Ascending aorta (tissue), 2 donors: ENCODE measurements at regions not wholly inside any gene's neighbourhood (a gene's known extent, or its start where the extent isn't known, plus 50 kb on each side); places are given as distances from the start of the nearest gene placed in this dataset.
"Not testable (repeated sequence)": the region's sequence is repeated elsewhere in the genome, so short reads cannot be mapped to it uniquely, and the experiment has no call there.

Source experiments
- DNase-seq, 2 donors: peaks; one replicate each; pipeline ENCODE4 v3.0.0-alpha.2; 2019; ENCODE audit warnings: low spot score in 2 of 2
- H3K27ac ChIP-seq, 2 donors: fragments of 200-600 bp; sonication (generic); one replicate each; pipeline ENCODE4 v1.5.1; 2016 to 2017; ENCODE audit warnings: mild to moderate bottlenecking in 1 of 2
- H3K27me3 ChIP-seq: fragments of 200-600 bp; sonication (generic); one replicate; pipeline ENCODE4 v1.5.1; 2017
- H3K36me3 ChIP-seq, 2 donors: fragments of 200-600 bp; sonication (generic); one replicate each; pipeline ENCODE4 v1.5.1; 2016
- H3K4me1 ChIP-seq, 2 donors: fragments of 200-600 bp; sonication (generic); one replicate each; pipeline ENCODE4 v1.5.1; 2016 to 2017; ENCODE audit warnings: mild to moderate bottlenecking in 1 of 2
- H3K4me3 ChIP-seq, 2 donors: fragments of 200-600 bp; sonication (generic); one replicate each; pipeline ENCODE4 v1.5.1; 2016 to 2017; ENCODE audit warnings: mild to moderate bottlenecking in 1 of 2
- H3K9me3 ChIP-seq, 2 donors: fragments of 200-600 bp; sonication (generic); one replicate each; pipeline ENCODE4 v1.5.1; 2016
- intact Hi-C: fragments of 100-400 bp; cut with DNase I; formaldehyde crosslinking; loops from one replicate; pipeline ENCODE4 v1.15.1; 2023
- TF ChIP-seq, protein P1 (sequence below), 3 experiments: fragments of 200-600 bp in 2 of 3; fragments of 450-650 bp in 1 of 3; sonication (generic) in 2 of 3; IDR thresholded peaks; one replicate each; pipeline ENCODE4 v1.5.1; 2016 to 2019; ENCODE audit warnings: antibody characterized with exemption in 3 of 3, mild to moderate bottlenecking in 1 of 3, moderate library complexity in 1 of 3

DNA sequence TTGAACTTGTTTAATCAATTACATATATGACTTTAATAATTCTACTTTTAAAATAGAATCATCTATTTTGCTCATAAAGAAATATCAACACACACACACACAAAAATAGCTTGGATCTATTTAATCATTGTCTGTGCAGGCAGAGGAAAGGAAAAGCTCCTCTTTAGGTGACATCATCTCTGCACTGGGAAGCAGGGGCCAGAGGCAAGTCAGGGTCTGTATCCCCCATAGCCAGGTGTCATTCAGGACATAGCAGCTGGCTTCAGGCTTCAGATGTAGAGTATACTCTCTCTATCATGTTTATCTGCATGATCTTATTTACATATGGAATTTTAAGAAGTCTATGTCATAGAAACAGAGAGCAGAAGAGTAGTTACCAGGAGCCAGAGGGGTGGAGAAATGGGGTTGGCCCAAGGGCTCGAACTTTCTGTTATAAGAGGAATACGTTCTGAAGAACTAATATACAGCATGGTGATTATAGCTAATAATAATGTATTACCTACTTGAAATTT lies 110.4 kb upstream of the LDB2 start:
- no peaks in the 10 kb centered on the region for H3K27me3 ChIP-seq
- no peaks in the 10 kb centered on the region for H3K9me3 ChIP-seq
- intact Hi-C loops = no loop called here
- TF ChIP-seq, protein P1, sequence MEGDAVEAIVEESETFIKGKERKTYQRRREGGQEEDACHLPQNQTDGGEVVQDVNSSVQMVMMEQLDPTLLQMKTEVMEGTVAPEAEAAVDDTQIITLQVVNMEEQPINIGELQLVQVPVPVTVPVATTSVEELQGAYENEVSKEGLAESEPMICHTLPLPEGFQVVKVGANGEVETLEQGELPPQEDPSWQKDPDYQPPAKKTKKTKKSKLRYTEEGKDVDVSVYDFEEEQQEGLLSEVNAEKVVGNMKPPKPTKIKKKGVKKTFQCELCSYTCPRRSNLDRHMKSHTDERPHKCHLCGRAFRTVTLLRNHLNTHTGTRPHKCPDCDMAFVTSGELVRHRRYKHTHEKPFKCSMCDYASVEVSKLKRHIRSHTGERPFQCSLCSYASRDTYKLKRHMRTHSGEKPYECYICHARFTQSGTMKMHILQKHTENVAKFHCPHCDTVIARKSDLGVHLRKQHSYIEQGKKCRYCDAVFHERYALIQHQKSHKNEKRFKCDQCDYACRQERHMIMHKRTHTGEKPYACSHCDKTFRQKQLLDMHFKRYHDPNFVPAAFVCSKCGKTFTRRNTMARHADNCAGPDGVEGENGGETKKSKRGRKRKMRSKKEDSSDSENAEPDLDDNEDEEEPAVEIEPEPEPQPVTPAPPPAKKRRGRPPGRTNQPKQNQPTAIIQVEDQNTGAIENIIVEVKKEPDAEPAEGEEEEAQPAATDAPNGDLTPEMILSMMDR (IDR thresholded peaks at IDR 0.05) = no peak
- H3K27ac ChIP-seq = no peak overlapping the region
- H3K36me3 ChIP-seq = no peaks in the 10 kb centered on the region
- no peaks in the 10 kb centered on the region for H3K4me1 ChIP-seq
- H3K4me3 ChIP-seq = no peak overlapping the region
- no peak for DNase-seq

DNA sequence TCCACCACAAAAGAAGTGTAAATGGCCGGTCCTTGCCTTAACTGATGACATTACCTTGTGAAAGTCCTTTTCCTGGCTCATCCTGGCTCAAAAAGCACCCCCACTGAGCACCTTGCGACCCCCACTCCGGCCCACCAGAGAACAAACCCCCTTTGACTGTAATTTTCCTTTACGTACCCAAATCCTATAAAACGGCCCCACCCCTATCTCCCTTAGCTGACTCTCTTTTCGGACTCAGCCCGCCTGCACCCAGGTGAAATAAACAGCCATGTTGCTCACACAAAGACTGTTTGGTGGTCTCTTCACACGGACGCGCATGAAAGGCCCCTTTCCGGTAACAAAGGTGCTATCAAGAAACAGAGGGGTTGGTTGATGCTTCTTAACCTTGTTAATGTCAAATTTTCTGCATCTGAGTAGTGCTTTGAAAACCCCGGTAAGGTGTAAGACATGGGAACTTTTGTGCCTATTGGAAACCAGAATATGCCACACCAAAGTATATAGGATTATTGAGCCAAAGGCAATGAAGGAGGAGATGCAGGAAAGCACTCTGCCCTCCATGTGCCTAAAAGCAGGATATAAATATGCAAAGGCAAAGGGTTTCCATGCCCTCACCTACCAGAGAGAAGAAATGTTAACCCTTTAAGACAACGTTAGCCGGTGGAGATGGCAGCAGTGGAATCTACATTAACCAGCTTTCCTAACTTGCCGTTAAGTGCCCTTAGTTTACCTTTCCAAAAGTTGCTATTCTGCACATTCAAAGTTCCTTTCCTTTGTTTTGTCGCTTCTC lies 105.4 kb upstream of the LDB2 start:
- H3K27ac ChIP-seq, H3K4me3 ChIP-seq, intact Hi-C loops, DNase-seq, H3K27me3 ChIP-seq, H3K9me3 ChIP-seq, H3K4me1 ChIP-seq, H3K36me3 ChIP-seq: not testable (repeated sequence)

DNA sequence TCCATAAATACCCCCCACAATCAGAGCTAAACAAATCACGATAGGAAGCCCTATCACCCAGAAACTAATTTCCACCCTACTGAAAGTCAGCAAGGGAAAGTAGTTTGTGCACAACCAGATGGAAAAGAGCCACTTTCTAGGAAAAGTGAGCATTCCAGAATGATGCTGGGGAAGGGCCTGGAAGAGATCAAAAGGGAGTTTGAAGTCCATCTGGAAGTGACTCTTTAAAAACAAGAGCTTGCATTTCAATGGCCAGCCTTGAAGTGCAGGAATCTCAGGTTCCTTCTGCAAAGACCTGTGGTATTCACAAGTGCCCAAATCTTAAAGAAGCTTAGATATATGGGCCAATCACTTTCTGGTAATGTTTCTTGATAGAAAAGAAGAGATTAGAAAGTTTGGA lies 97.0 kb upstream of the LDB2 start:
- intact Hi-C loops = no loop called here
- TF ChIP-seq, protein P1 (IDR thresholded peaks at IDR 0.05) = no peak
- Histone ChIP-seq H3K27ac (no peak overlapping the region), H3K36me3 (no peaks in the 10 kb centered on the region), H3K4me1 (no peaks in the 10 kb centered on the region), H3K9me3 (no peaks in the 10 kb centered on the region), H3K27me3 (no peaks in the 10 kb centered on the region), H3K4me3 (no peak overlapping the region)
- no peak for DNase-seq

DNA sequence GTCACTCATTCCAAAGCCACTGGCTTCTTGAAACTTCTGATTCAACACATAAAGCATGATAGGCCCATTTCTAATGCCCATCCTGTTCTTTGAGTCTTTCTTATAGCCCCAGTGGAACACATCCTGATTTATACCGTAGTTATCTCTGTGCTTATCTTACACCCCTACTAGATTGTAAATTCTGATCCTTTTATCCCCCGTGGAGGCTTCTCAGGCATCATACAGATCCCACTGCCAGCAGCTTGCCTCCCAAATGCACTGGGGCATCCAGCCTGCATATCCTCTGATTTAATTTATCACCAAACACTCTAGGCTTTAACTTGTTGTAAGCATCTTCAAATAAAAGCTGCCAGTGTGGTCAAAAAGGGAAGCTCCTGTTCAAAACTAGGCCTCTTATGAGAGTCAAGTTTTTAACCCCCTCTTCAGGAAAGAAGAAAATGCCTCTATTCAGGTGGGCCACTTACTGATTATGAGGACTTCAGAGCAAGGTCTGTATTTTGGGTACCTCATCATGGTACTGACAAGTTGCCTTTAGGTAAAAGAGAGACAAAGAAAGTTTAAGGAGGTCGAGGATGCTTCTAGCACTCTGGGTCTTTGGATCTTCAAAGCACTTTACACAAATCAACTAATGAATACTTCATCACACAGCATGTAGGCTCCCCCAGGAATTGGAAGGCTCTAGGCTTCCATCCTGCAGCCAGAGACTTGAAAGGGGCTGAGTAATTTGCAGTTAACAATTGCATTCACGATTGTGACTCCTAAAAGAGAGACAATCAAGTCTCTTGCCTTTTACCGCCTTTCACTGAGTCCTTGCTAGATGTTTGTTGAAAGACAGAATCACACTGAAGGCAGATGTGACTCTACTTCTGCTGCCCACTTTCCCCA lies 95.8 kb upstream of the LDB2 start:
- Histone ChIP-seq H3K4me1 (no peaks in the 10 kb centered on the region), H3K9me3 (no peaks in the 10 kb centered on the region), H3K27me3 (no peaks in the 10 kb centered on the region), H3K36me3 (no peaks in the 10 kb centered on the region), H3K27ac (no peak overlapping the region), H3K4me3 (no peak overlapping the region)
- intact Hi-C loops = no loop called here
- TF ChIP-seq, protein P1 (IDR thresholded peaks at IDR 0.05) = no peak
- no peak for DNase-seq

DNA sequence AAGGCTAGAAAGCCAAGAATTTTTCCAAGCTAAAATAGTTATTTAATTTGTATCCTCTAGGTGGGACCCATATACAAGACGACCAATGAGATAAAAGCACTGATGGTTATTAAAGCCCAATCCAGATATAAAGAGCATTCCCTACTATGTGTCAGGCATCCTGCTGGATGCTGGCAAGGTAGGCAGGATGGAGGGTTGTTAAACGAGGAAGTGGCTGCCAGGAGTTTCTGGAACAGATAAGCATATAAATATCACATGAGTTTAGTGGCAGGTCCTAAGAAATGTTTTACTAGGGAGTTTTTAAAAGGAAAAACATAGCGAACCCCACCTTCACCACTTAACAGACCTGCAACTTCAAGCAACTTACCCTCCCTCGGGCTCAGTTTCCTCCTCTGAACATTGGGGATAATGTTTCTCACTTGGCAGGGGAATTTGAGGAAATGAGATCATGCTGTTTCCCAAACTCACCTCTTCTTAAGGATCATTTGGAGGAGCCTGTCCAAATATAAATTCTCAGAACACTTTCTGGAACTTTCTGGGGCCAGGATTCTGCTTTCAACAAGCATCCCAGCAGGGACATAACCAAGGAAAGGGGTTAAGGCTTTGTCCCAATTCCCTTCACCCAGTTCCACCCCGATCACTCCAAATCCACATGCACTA lies 94.3 kb upstream of the LDB2 start:
- Histone ChIP-seq H3K4me3 (no peak overlapping the region), H3K27ac (no peak overlapping the region), H3K27me3 (no peaks in the 10 kb centered on the region), H3K4me1 (no peaks in the 10 kb centered on the region), H3K36me3 (no peaks in the 10 kb centered on the region), H3K9me3 (no peaks in the 10 kb centered on the region)
- no peak for DNase-seq
- TF ChIP-seq, protein P1 (IDR thresholded peaks at IDR 0.05) = no peak
- intact Hi-C loops = no loop called here
